ENCODE measurements at regions not wholly inside any gene's neighbourhood (a gene's known extent, or its start where the extent isn't known, plus 50 kb on each side); places are given as distances from the start of the nearest gene placed in this dataset.

- WGBS, 2 experiments, result 94 to 95% methylated on average over 3 of the region's 3 CpGs
- Histone ChIP-seq H3K4me3 (ENCODE audit: insufficient read depth, low read depth, low read length) (no peak overlapping the region), H3K9me3 (ENCODE audit: control insufficient read depth, low read length) (no peaks in the 10 kb centered on the region), H3K4me1 (ENCODE audit: control insufficient read depth, insufficient read depth, low read length) (no peaks in the 10 kb centered on the region), H3K27me3 (ENCODE audit: control insufficient read depth, insufficient read depth, low read length, poor library complexity, severe bottlenecking) (no peaks in the 10 kb centered on the region), H3K27ac (ENCODE audit: insufficient read depth, low read depth, low read length, poor library complexity, severe bottlenecking) (no peak overlapping the region), H3K36me3 (ENCODE audit: control insufficient read depth, insufficient read depth, low read length) (no peaks in the 10 kb centered on the region)
These were observed 494.2 kb upstream of the KLF4 start for GRCh38 chr9:107983762-107984161.

GRCh38 chr9:107983181-107983603 lies 493.6 kb upstream of the KLF4 start:
- no peaks in the 10 kb centered on the region for H3K27me3 ChIP-seq (ENCODE audit: control insufficient read depth, insufficient read depth, low read length, poor library complexity, severe bottlenecking)
- H3K4me3 ChIP-seq (ENCODE audit: insufficient read depth, low read depth, low read length), result no peak overlapping the region
- WGBS, 2 experiments, result 95 to 100% methylated on average over 2 of the region's 3 CpGs
- no peaks in the 10 kb centered on the region for H3K4me1 ChIP-seq (ENCODE audit: control insufficient read depth, insufficient read depth, low read length)
- H3K36me3 ChIP-seq (ENCODE audit: control insufficient read depth, insufficient read depth, low read length), result no peaks in the 10 kb centered on the region
- no peaks in the 10 kb centered on the region for H3K9me3 ChIP-seq (ENCODE audit: control insufficient read depth, low read length)
- no peak overlapping the region for H3K27ac ChIP-seq (ENCODE audit: insufficient read depth, low read depth, low read length, poor library complexity, severe bottlenecking)

- no peaks in the 10 kb centered on the region for H3K36me3 ChIP-seq (ENCODE audit: control insufficient read depth, insufficient read depth, low read length)
- H3K4me3 ChIP-seq (ENCODE audit: insufficient read depth, low read depth, low read length), result no peak overlapping the region
- H3K27me3 ChIP-seq (ENCODE audit: control insufficient read depth, insufficient read depth, low read length, poor library complexity, severe bottlenecking), result no peaks in the 10 kb centered on the region
- 85 to 92% methylated on average over 3 of the region's 3 CpGs for WGBS, 2 experiments
- no peak overlapping the region for H3K27ac ChIP-seq (ENCODE audit: insufficient read depth, low read depth, low read length, poor library complexity, severe bottlenecking)
- no peaks in the 10 kb centered on the region for H3K9me3 ChIP-seq (ENCODE audit: control insufficient read depth, low read length)
- no peaks in the 10 kb centered on the region for H3K4me1 ChIP-seq (ENCODE audit: control insufficient read depth, insufficient read depth, low read length)
These were observed 493.2 kb upstream of the KLF4 start for GRCh38 chr9:107982745-107983144.

- Histone ChIP-seq H3K36me3 (ENCODE audit: control insufficient read depth, insufficient read depth, low read length) (no peaks in the 10 kb centered on the region), H3K27ac (ENCODE audit: insufficient read depth, low read depth, low read length, poor library complexity, severe bottlenecking) (no peak overlapping the region), H3K4me1 (ENCODE audit: control insufficient read depth, insufficient read depth, low read length) (no peaks in the 10 kb centered on the region), H3K4me3 (ENCODE audit: insufficient read depth, low read depth, low read length) (no peak overlapping the region), H3K9me3 (ENCODE audit: control insufficient read depth, low read length) (no peaks in the 10 kb centered on the region), H3K27me3 (ENCODE audit: control insufficient read depth, insufficient read depth, low read length, poor library complexity, severe bottlenecking) (no peaks in the 10 kb centered on the region)
- WGBS, 2 experiments, result 96 to 100% methylated on average over 1 of the region's 1 CpG
These were observed 492.4 kb upstream of the KLF4 start for GRCh38 chr9:107982001-107982400.

DNA sequence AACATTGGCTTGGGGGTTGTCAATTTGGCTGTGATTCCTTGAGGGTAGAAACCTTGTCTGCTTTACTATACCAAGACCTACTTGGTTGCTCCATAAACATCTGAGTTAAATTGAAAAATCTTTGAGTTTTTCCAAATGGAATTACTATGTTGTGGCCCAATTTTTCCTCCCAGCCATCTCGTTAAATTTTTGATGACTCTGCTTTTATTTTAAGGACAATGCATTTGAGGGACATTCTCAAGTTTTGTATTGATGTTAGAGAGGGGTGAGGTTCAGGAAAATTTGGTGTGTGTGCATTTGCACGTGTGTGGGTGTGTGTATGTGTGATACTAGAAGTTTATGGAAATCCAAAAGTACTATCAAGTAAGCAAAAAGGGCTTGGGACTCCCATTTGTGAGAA lies 491.4 kb upstream of the KLF4 start:
- Histone ChIP-seq H3K9me3 (ENCODE audit: control insufficient read depth, low read length) (no peaks in the 10 kb centered on the region), H3K36me3 (ENCODE audit: control insufficient read depth, insufficient read depth, low read length) (no peaks in the 10 kb centered on the region), H3K27me3 (ENCODE audit: control insufficient read depth, insufficient read depth, low read length, poor library complexity, severe bottlenecking) (no peaks in the 10 kb centered on the region), H3K27ac (ENCODE audit: insufficient read depth, low read depth, low read length, poor library complexity, severe bottlenecking) (no peak overlapping the region), H3K4me1 (ENCODE audit: control insufficient read depth, insufficient read depth, low read length) (no peaks in the 10 kb centered on the region), H3K4me3 (ENCODE audit: insufficient read depth, low read depth, low read length) (no peak overlapping the region)
- 96 to 100% methylated on average over 2 of the region's 2 CpGs for WGBS, 2 experiments

- H3K36me3 ChIP-seq (ENCODE audit: control insufficient read depth, insufficient read depth, low read length), result no peaks in the 10 kb centered on the region
- no peak overlapping the region for H3K27ac ChIP-seq (ENCODE audit: insufficient read depth, low read depth, low read length, poor library complexity, severe bottlenecking)
- no peaks in the 10 kb centered on the region for H3K27me3 ChIP-seq (ENCODE audit: control insufficient read depth, insufficient read depth, low read length, poor library complexity, severe bottlenecking)
These were observed 487.2 kb upstream of the KLF4 start for GRCh38 chr9:107976767-107977166.

GRCh38 chr9:107975426-107976010 lies 485.9 kb upstream of the KLF4 start:
- H3K27ac ChIP-seq (ENCODE audit: insufficient read depth, low read depth, low read length, poor library complexity, severe bottlenecking), result no peak overlapping the region
- H3K4me3 ChIP-seq (ENCODE audit: insufficient read depth, low read depth, low read length), result no peak overlapping the region
- H3K36me3 ChIP-seq (ENCODE audit: control insufficient read depth, insufficient read depth, low read length), result no peaks in the 10 kb centered on the region
- WGBS, 2 experiments, result 80 to 97% methylated on average over 2 to 5 of the region's 5 CpGs
- no peaks in the 10 kb centered on the region for H3K4me1 ChIP-seq (ENCODE audit: control insufficient read depth, insufficient read depth, low read length)
- H3K27me3 ChIP-seq (ENCODE audit: control insufficient read depth, insufficient read depth, low read length, poor library complexity, severe bottlenecking), result no peaks in the 10 kb centered on the region
- no peaks in the 10 kb centered on the region for H3K9me3 ChIP-seq (ENCODE audit: control insufficient read depth, low read length)

More at GRCh38 chr9:107976767-107977166, 487.2 kb upstream of the KLF4 start:
- Histone ChIP-seq H3K4me1 (ENCODE audit: control insufficient read depth, insufficient read depth, low read length) (no peaks in the 10 kb centered on the region), H3K4me3 (ENCODE audit: insufficient read depth, low read depth, low read length) (no peak overlapping the region), H3K9me3 (ENCODE audit: control insufficient read depth, low read length) (no peaks in the 10 kb centered on the region)
- WGBS, 2 experiments, result 94 to 95% methylated on average over 1 of the region's 1 CpG

DNA sequence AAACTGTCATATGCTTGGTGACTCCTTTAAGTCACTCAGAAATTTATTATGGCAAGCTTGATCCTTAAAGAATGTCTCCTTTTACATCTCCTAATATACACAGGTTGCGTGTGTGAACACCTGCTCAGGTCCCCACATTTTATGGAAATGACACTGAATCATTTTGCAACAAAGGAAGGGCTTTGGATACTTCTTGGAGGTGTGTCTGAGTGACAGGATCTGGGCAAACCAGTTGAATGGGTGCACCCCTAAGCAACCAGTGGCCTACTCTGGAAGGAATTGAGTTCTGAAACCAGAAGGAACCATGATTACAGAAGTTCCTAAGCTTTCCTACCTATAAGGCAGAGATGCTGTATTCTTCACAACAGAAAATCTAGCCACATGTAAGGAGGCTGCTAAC lies 483.9 kb upstream of the KLF4 start:
- Histone ChIP-seq H3K36me3 (ENCODE audit: control insufficient read depth, insufficient read depth, low read length) (no peaks in the 10 kb centered on the region), H3K27me3 (ENCODE audit: control insufficient read depth, insufficient read depth, low read length, poor library complexity, severe bottlenecking) (no peaks in the 10 kb centered on the region), H3K27ac (ENCODE audit: insufficient read depth, low read depth, low read length, poor library complexity, severe bottlenecking) (no peak overlapping the region), H3K4me3 (ENCODE audit: insufficient read depth, low read depth, low read length) (no peak overlapping the region), H3K4me1 (ENCODE audit: control insufficient read depth, insufficient read depth, low read length) (no peaks in the 10 kb centered on the region), H3K9me3 (ENCODE audit: control insufficient read depth, low read length) (no peaks in the 10 kb centered on the region)
- WGBS, 2 experiments, result 100% methylated on average over 1 of the region's 1 CpG

- no peaks in the 10 kb centered on the region for H3K27me3 ChIP-seq (ENCODE audit: control insufficient read depth, insufficient read depth, low read length, poor library complexity, severe bottlenecking)
- H3K4me1 ChIP-seq (ENCODE audit: control insufficient read depth, insufficient read depth, low read length), result no peaks in the 10 kb centered on the region
- 81% methylated on average over 7 of the region's 7 CpGs for WGBS, 2 experiments
These were observed 482.8 kb upstream of the KLF4 start for GRCh38 chr9:107972346-107972745.

GRCh38 chr9:107971241-107971640 lies 481.7 kb upstream of the KLF4 start:
- H3K9me3 ChIP-seq (ENCODE audit: control insufficient read depth, low read length), result no peaks in the 10 kb centered on the region
- no peak overlapping the region for H3K27ac ChIP-seq (ENCODE audit: insufficient read depth, low read depth, low read length, poor library complexity, severe bottlenecking)
- no peak overlapping the region for H3K4me3 ChIP-seq (ENCODE audit: insufficient read depth, low read depth, low read length)
- no peaks in the 10 kb centered on the region for H3K4me1 ChIP-seq (ENCODE audit: control insufficient read depth, insufficient read depth, low read length)
- no peaks in the 10 kb centered on the region for H3K36me3 ChIP-seq (ENCODE audit: control insufficient read depth, insufficient read depth, low read length)
- H3K27me3 ChIP-seq (ENCODE audit: control insufficient read depth, insufficient read depth, low read length, poor library complexity, severe bottlenecking), result no peaks in the 10 kb centered on the region

More at GRCh38 chr9:107972346-107972745, 482.8 kb upstream of the KLF4 start:
- no peaks in the 10 kb centered on the region for H3K36me3 ChIP-seq (ENCODE audit: control insufficient read depth, insufficient read depth, low read length)
- H3K4me3 ChIP-seq (ENCODE audit: insufficient read depth, low read depth, low read length), result no peak overlapping the region
- H3K27ac ChIP-seq (ENCODE audit: insufficient read depth, low read depth, low read length, poor library complexity, severe bottlenecking), result no peak overlapping the region
- H3K9me3 ChIP-seq (ENCODE audit: control insufficient read depth, low read length), result no peaks in the 10 kb centered on the region

DNA sequence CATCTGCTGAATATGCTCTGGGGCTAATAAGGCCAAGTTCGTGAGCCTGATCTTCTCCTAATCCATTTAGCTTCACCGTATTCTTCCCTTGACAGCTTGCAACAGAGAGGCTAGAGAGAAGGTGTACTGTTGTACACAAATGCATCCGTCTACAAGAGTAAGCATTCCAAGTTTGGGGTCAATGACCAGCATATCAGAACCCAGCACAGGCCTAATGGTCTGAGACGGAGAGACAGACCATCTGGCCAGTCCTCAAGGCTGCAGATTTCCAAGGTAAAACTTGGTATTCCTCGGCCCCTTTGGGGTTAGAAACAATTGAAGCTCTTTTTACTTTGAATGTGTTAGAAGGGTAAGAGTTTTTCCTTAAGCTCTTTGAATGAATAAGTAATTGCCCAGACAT lies 481.2 kb upstream of the KLF4 start:
- Histone ChIP-seq H3K4me3 (ENCODE audit: insufficient read depth, low read depth, low read length) (no peak overlapping the region), H3K36me3 (ENCODE audit: control insufficient read depth, insufficient read depth, low read length) (no peaks in the 10 kb centered on the region), H3K4me1 (ENCODE audit: control insufficient read depth, insufficient read depth, low read length) (no peaks in the 10 kb centered on the region), H3K9me3 (ENCODE audit: control insufficient read depth, low read length) (no peaks in the 10 kb centered on the region), H3K27ac (ENCODE audit: insufficient read depth, low read depth, low read length, poor library complexity, severe bottlenecking) (no peak overlapping the region), H3K27me3 (ENCODE audit: control insufficient read depth, insufficient read depth, low read length, poor library complexity, severe bottlenecking) (no peaks in the 10 kb centered on the region)
- 94 to 95% methylated on average over 5 of the region's 5 CpGs for WGBS, 2 experiments
